ENCODE measurements at regions not wholly inside any gene's neighbourhood (a gene's known extent, or its start where the extent isn't known, plus 50 kb on each side); places are given as distances from the start of the nearest gene placed in this dataset.

GRCh38 chr21:25307489-25307888, 299.8 kb downstream of the MRPL39 start (continued):
- TF ChIP-seq, protein P1, sequence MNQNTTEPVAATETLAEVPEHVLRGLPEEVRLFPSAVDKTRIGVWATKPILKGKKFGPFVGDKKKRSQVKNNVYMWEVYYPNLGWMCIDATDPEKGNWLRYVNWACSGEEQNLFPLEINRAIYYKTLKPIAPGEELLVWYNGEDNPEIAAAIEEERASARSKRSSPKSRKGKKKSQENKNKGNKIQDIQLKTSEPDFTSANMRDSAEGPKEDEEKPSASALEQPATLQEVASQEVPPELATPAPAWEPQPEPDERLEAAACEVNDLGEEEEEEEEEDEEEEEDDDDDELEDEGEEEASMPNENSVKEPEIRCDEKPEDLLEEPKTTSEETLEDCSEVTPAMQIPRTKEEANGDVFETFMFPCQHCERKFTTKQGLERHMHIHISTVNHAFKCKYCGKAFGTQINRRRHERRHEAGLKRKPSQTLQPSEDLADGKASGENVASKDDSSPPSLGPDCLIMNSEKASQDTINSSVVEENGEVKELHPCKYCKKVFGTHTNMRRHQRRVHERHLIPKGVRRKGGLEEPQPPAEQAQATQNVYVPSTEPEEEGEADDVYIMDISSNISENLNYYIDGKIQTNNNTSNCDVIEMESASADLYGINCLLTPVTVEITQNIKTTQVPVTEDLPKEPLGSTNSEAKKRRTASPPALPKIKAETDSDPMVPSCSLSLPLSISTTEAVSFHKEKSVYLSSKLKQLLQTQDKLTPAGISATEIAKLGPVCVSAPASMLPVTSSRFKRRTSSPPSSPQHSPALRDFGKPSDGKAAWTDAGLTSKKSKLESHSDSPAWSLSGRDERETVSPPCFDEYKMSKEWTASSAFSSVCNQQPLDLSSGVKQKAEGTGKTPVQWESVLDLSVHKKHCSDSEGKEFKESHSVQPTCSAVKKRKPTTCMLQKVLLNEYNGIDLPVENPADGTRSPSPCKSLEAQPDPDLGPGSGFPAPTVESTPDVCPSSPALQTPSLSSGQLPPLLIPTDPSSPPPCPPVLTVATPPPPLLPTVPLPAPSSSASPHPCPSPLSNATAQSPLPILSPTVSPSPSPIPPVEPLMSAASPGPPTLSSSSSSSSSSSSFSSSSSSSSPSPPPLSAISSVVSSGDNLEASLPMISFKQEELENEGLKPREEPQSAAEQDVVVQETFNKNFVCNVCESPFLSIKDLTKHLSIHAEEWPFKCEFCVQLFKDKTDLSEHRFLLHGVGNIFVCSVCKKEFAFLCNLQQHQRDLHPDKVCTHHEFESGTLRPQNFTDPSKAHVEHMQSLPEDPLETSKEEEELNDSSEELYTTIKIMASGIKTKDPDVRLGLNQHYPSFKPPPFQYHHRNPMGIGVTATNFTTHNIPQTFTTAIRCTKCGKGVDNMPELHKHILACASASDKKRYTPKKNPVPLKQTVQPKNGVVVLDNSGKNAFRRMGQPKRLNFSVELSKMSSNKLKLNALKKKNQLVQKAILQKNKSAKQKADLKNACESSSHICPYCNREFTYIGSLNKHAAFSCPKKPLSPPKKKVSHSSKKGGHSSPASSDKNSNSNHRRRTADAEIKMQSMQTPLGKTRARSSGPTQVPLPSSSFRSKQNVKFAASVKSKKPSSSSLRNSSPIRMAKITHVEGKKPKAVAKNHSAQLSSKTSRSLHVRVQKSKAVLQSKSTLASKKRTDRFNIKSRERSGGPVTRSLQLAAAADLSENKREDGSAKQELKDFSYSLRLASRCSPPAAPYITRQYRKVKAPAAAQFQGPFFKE (tag by site-specific recombination; IDR thresholded peaks at IDR 0.05; ENCODE audit: borderline replicate concordance) = no peak
- TF ChIP-seq ZNF311 (tag by site-specific recombination; IDR thresholded peaks at IDR 0.05; ENCODE audit: borderline replicate concordance) = no peak
- no peak for TF ChIP-seq ZNF707 (tag by site-specific recombination; IDR thresholded peaks at IDR 0.05)
- TF ChIP-seq ZNF24 (tag by site-specific recombination; IDR thresholded peaks at IDR 0.05) = no peak
- no peak for TF ChIP-seq ZNF292 (tag by site-specific recombination; IDR thresholded peaks at IDR 0.05; ENCODE audit: borderline replicate concordance, low read depth)
- TF ChIP-seq ZNF529 (tag by site-specific recombination; IDR thresholded peaks at IDR 0.05; ENCODE audit: insufficient replicate concordance) = no peak
- no peak for TF ChIP-seq GLIS2 (tag by site-specific recombination; IDR thresholded peaks at IDR 0.05)
- no peak for TF ChIP-seq ZBTB21 (tag by site-specific recombination; IDR thresholded peaks at IDR 0.05)
- TF ChIP-seq ZNF223 (tag by site-specific recombination; IDR thresholded peaks at IDR 0.05) = no peak
- no peak for TF ChIP-seq ZNF548 (tag by site-specific recombination; IDR thresholded peaks at IDR 0.05)
- no peak for TF ChIP-seq ZNF302 (tag by site-specific recombination; IDR thresholded peaks at IDR 0.05; ENCODE audit: low read depth)
- no peak for TF ChIP-seq ZNF132 (tag by site-specific recombination; IDR thresholded peaks at IDR 0.05; ENCODE audit: borderline replicate concordance)
- TF ChIP-seq TSHZ1 (tag by site-specific recombination; IDR thresholded peaks at IDR 0.05; ENCODE audit: borderline replicate concordance) = no peak
- TF ChIP-seq, protein P2, sequence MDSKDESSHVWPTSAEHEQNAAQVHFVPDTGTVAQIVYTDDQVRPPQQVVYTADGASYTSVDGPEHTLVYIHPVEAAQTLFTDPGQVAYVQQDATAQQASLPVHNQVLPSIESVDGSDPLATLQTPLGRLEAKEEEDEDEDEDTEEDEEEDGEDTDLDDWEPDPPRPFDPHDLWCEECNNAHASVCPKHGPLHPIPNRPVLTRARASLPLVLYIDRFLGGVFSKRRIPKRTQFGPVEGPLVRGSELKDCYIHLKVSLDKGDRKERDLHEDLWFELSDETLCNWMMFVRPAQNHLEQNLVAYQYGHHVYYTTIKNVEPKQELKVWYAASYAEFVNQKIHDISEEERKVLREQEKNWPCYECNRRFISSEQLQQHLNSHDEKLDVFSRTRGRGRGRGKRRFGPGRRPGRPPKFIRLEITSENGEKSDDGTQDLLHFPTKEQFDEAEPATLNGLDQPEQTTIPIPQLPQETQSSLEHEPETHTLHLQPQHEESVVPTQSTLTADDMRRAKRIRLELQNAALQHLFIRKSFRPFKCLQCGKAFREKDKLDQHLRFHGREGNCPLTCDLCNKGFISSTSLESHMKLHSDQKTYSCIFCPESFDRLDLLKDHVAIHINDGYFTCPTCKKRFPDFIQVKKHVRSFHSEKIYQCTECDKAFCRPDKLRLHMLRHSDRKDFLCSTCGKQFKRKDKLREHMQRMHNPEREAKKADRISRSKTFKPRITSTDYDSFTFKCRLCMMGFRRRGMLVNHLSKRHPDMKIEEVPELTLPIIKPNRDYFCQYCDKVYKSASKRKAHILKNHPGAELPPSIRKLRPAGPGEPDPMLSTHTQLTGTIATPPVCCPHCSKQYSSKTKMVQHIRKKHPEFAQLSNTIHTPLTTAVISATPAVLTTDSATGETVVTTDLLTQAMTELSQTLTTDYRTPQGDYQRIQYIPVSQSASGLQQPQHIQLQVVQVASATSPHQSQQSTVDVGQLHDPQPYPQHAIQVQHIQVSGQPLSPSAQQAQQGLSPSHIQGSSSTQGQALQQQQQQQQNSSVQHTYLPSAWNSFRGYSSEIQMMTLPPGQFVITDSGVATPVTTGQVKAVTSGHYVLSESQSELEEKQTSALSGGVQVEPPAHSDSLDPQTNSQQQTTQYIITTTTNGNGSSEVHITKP (tag by site-specific recombination; IDR thresholded peaks at IDR 0.05) = no peak
- TF ChIP-seq ZNF549 (tag by site-specific recombination; IDR thresholded peaks at IDR 0.05) = no peak

Data from HEK293 (cell line).